Adrenal gland (tissue), 5 donors: ENCODE measurements at regions not wholly inside any gene's neighbourhood (a gene's known extent, or its start where the extent isn't known, plus 50 kb on each side); places are given as distances from the start of the nearest gene placed in this dataset.

Experiments used
- POLR2A ChIP-seq, 2 donors: fragments of 450-650 bp; IDR thresholded peaks; one replicate each; pipeline ENCODE4 v1.6.1; 2017; ENCODE audit warnings: antibody characterized with exemption in 2 of 2, mild to moderate bottlenecking in 2 of 2, moderate library complexity in 1 of 2
- TF ChIP-seq, protein P1 (sequence below), 6 experiments: fragments of 450-650 bp in 4 of 6; fragments of 200-600 bp in 2 of 6; sonication (generic) in 1 of 6; IDR thresholded peaks; 1 replicate in 5 of 6; 2 replicates in 1 of 6; pipeline versions ENCODE4 v1.5.1 to v1.8.0; 2016 to 2021; ENCODE audit warnings: antibody characterized with exemption in 6 of 6, mild to moderate bottlenecking in 2 of 6, moderate library complexity in 1 of 6
- donor health status: DM: no; HTN: no; CAD: no.

DNA sequence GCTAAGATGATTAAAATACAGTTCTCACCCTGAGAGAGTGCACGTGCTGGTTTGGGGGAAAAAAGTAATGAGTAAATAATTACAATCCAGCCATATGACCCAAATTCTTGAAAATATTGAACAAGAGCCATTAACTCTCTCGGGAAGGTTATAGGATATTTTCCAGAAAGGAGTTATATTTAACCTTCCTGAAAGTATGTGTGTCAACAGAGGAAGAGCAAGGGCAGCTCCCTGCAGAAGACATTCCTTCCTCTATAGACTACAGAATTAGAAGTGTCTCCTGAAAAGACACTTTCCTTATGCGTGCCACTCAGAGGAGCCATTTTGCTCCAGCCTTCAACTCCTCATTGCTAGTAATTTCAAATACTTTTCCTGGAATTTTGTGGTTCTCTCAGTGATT, 648.7 kb downstream of the USP25 start:
- no peak for TF ChIP-seq POLR2A (IDR thresholded peaks at IDR 0.05)
- TF ChIP-seq, protein P1, sequence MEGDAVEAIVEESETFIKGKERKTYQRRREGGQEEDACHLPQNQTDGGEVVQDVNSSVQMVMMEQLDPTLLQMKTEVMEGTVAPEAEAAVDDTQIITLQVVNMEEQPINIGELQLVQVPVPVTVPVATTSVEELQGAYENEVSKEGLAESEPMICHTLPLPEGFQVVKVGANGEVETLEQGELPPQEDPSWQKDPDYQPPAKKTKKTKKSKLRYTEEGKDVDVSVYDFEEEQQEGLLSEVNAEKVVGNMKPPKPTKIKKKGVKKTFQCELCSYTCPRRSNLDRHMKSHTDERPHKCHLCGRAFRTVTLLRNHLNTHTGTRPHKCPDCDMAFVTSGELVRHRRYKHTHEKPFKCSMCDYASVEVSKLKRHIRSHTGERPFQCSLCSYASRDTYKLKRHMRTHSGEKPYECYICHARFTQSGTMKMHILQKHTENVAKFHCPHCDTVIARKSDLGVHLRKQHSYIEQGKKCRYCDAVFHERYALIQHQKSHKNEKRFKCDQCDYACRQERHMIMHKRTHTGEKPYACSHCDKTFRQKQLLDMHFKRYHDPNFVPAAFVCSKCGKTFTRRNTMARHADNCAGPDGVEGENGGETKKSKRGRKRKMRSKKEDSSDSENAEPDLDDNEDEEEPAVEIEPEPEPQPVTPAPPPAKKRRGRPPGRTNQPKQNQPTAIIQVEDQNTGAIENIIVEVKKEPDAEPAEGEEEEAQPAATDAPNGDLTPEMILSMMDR (IDR thresholded peaks at IDR 0.05) = no peak
